SJSA1 (cell line): ENCODE measurements at regions not wholly inside any gene's neighbourhood (a gene's known extent, or its start where the extent isn't known, plus 50 kb on each side); places are given as distances from the start of the nearest gene placed in this dataset.

ENCODE experiments used
- DNase-seq, 2 experiments: peaks; one replicate each; pipeline ENCODE4 v3.0.0-alpha.2; 2015 to 2020; ENCODE audit warnings: low spot score in 2 of 2, low read depth in 1 of 2
- H3K27ac ChIP-seq: fragments of 250-450 bp; sonication (Bioruptor Pico); 2 replicates; pipeline ENCODE4 v1.5.1; 2020; ENCODE audit warnings: mild to moderate bottlenecking, moderate library complexity
- H3K27me3 ChIP-seq: fragments of 250-450 bp; sonication (Bioruptor Pico); replicated peaks from 2 replicates; pipeline ENCODE4 v1.5.1; 2020; ENCODE audit warnings: mild to moderate bottlenecking, moderate library complexity
- H3K36me3 ChIP-seq: fragments of 250-450 bp; sonication (Bioruptor Pico); 2 replicates; pipeline ENCODE4 v1.5.1; 2020; ENCODE audit warnings: mild to moderate bottlenecking
- H3K4me1 ChIP-seq: fragments of 250-450 bp; sonication (Bioruptor Pico); replicated peaks from 2 replicates; pipeline ENCODE4 v1.6.1; 2021; ENCODE audit warnings: mild to moderate bottlenecking
- H3K4me3 ChIP-seq: fragments of 250-450 bp; sonication (Bioruptor Pico); 2 replicates; pipeline ENCODE4 v1.5.1; 2020; ENCODE audit warnings: mild to moderate bottlenecking
- H3K9me3 ChIP-seq: fragments of 250-450 bp; sonication (Bioruptor Pico); replicated peaks from 2 replicates; pipeline ENCODE4 v1.5.1; 2020; ENCODE audit warnings: mild to moderate bottlenecking

DNA sequence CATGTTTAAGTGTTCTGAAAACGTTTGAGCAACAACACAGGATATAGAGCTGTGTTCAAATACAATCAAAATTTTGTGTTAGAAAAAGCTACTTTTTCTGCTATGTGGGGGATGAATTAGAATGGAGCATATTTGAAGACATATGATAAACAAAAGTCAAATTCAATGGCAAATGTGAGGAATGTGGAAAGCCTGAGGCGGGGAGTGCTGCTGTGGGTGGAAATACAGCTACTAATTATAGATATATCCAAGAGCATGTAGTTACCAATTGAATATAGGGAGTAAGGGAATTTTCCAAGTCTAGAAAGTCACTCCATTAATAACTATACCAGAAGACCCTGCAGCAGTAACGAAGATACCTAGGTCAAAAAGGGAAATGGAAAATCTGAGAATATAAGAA, 2370.4 kb upstream of the TENM3 start:
- Histone ChIP-seq H3K9me3 (0 out of 2 replicates have a peak, but pooled peaks cover 3% of the 10 kb centered on the region), H3K27ac (no peak overlapping the region), H3K27me3 (no peaks in the 10 kb centered on the region), H3K4me1 (no peaks in the 10 kb centered on the region), H3K36me3 (no peaks in the 10 kb centered on the region), H3K4me3 (no peak overlapping the region)
- no peak for DNase-seq

GRCh38 chr4:179880756-179881155, 2362.4 kb upstream of the TENM3 start:
- no peak overlapping the region for H3K27ac ChIP-seq
- no peaks in the 10 kb centered on the region for H3K36me3 ChIP-seq
- H3K9me3 ChIP-seq: no peaks in the 10 kb centered on the region
- H3K4me3 ChIP-seq: no peak overlapping the region
- H3K4me1 ChIP-seq: no peaks in the 10 kb centered on the region
- no peak for DNase-seq
- no peaks in the 10 kb centered on the region for H3K27me3 ChIP-seq

GRCh38 chr4:179894066-179894778, 2349.0 kb upstream of the TENM3 start:
- H3K4me3 ChIP-seq: no peak overlapping the region
- DNase-seq: no peak
- H3K27me3 ChIP-seq: no peaks in the 10 kb centered on the region
- no peak overlapping the region for H3K27ac ChIP-seq
- H3K4me1 ChIP-seq: no peaks in the 10 kb centered on the region
- peaks cover 4% of the 10 kb centered on the region; the same call in 1 of the 2 replicates for H3K9me3 ChIP-seq
- no peaks in the 10 kb centered on the region for H3K36me3 ChIP-seq

DNA sequence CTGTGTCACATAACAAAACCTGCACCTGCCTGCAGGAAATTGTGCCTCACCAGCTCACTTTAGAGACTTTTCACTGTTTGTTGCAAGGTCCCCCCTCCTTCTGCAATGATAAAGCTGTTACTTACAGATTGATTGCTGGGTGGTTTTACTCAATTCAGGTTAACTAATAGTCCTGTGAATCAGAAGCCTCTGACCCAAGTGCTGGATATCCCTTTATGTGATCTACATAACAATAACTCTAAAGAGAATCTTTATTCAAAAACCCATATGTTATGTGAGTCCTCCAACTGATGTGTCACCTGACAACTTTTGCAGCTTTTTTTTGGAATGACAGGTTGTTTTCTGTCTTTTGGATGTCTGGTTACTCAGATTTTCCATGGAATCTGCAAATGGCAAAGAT, 2323.6 kb upstream of the TENM3 start:
- Histone ChIP-seq H3K4me1 (no peaks in the 10 kb centered on the region), H3K4me3 (no peak overlapping the region), H3K27ac (no peak overlapping the region), H3K36me3 (no peaks in the 10 kb centered on the region), H3K9me3 (no peaks in the 10 kb centered on the region), H3K27me3 (no peaks in the 10 kb centered on the region)
- no peak for DNase-seq

DNA sequence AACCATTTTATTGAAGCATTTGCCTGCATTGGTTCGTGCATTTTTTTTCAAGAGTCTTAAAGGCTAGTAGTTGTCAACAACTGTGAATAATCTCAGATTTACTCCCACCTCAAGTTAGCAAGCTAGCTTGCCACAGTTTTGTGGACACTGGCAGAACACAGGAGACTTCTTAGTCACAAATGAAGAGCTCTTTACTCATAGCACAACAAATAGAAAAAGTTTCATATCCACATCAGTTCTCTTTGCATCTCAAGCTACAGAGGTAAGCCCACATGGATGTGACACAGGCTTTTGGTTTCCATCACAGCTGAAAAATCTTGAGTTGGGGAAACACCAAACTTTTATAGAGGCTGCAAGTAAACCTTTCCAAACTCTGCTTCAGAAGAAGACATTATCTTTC, 2315.7 kb upstream of the TENM3 start:
- no peak overlapping the region for H3K27ac ChIP-seq
- H3K9me3 ChIP-seq: no peaks in the 10 kb centered on the region; the same call in 1 of the 2 replicates
- no peak for DNase-seq
- no peak overlapping the region for H3K4me3 ChIP-seq
- H3K4me1 ChIP-seq: no peaks in the 10 kb centered on the region
- H3K27me3 ChIP-seq: no peaks in the 10 kb centered on the region
- H3K36me3 ChIP-seq: no peaks in the 10 kb centered on the region

GRCh38 chr4:179941911-179942310, 2301.3 kb upstream of the TENM3 start:
- H3K4me3 ChIP-seq: no peak overlapping the region
- 0 out of 2 replicates have a peak, but pooled peaks cover 7% of the 10 kb centered on the region for H3K9me3 ChIP-seq
- no peak for DNase-seq
- no peaks in the 10 kb centered on the region for H3K27me3 ChIP-seq
- H3K4me1 ChIP-seq: no peaks in the 10 kb centered on the region
- no peaks in the 10 kb centered on the region for H3K36me3 ChIP-seq
- H3K27ac ChIP-seq: no peak overlapping the region

GRCh38 chr4:179976777-179977176, 2266.4 kb upstream of the TENM3 start:
- no peaks in the 10 kb centered on the region for H3K36me3 ChIP-seq

GRCh38 chr4:179977378-179977777, 2265.8 kb upstream of the TENM3 start:
- Histone ChIP-seq H3K27ac (no peak overlapping the region), H3K9me3 (no peaks in the 10 kb centered on the region), H3K36me3 (no peaks in the 10 kb centered on the region), H3K27me3 (no peaks in the 10 kb centered on the region), H3K4me3 (no peak overlapping the region), H3K4me1 (no peaks in the 10 kb centered on the region)
- DNase-seq: no peak

More at GRCh38 chr4:179976777-179977176, 2266.4 kb upstream of the TENM3 start:
- no peaks in the 10 kb centered on the region for H3K9me3 ChIP-seq
- no peak overlapping the region for H3K27ac ChIP-seq
- H3K27me3 ChIP-seq: no peaks in the 10 kb centered on the region
- no peak overlapping the region for H3K4me3 ChIP-seq
- no peak for DNase-seq
- H3K4me1 ChIP-seq: no peaks in the 10 kb centered on the region

GRCh38 chr4:179981161-179981560, 2262.0 kb upstream of the TENM3 start:
- Histone ChIP-seq H3K9me3 (no peaks in the 10 kb centered on the region), H3K4me1 (no peaks in the 10 kb centered on the region)
- DNase-seq: no peak

DNA sequence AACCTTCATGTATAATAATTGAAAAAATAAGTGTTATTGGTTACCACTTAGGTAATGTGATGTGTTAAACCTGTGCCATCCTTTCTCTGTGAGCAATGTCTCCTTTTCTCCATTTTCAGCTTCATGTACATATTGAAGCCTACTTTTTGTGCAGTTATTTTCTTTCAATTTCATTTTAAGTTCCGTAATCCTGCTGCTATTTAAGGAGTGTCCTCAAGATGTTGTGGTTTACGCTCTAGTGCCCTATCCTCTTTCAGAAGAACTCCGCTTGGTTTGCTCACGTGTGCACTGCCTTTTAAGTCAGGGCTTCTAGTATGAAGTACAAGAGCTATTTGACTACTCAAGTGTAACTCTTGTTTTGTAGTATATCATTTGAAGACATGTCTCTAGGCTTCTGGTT, 2253.2 kb upstream of the TENM3 start:
- Histone ChIP-seq H3K27ac (no peak overlapping the region), H3K27me3 (no peaks in the 10 kb centered on the region)
- DNase-seq: no peak

More at GRCh38 chr4:179981161-179981560, 2262.0 kb upstream of the TENM3 start:
- Histone ChIP-seq H3K27ac (no peak overlapping the region), H3K27me3 (no peaks in the 10 kb centered on the region), H3K36me3 (no peaks in the 10 kb centered on the region), H3K4me3 (no peak overlapping the region)

DNA sequence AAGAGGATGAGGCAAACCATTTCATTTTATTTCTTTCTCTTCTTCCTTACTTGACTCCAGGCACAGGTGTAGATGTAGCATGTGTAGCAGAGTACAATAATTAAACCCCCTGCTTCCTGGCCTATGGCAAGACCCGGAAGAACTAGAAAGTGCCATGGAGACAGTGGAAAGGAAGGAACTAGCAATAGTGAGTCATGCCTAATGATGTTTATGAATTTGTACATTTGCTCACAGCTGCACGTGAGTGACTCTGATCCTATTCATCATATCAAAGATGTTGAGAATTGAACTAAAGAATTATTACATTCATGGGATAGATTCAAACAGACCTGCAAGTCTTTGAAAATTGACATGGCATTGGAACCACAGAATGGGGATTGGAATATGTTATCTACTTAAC, 2233.9 kb upstream of the TENM3 start:
- no peak for DNase-seq
- H3K4me3 ChIP-seq: no peak overlapping the region
- H3K27me3 ChIP-seq: no peaks in the 10 kb centered on the region
- H3K27ac ChIP-seq: no peak overlapping the region
- H3K36me3 ChIP-seq: no peaks in the 10 kb centered on the region
- H3K4me1 ChIP-seq: no peaks in the 10 kb centered on the region
- no peaks in the 10 kb centered on the region; the same call in 1 of the 2 replicates for H3K9me3 ChIP-seq

More for the DNA sequence above, 2253.2 kb upstream of the TENM3 start:
- H3K4me3 ChIP-seq: no peak overlapping the region
- no peaks in the 10 kb centered on the region for H3K9me3 ChIP-seq
- no peaks in the 10 kb centered on the region for H3K4me1 ChIP-seq
- no peaks in the 10 kb centered on the region for H3K36me3 ChIP-seq

- Histone ChIP-seq H3K4me1 (no peaks in the 10 kb centered on the region), H3K9me3 (no peaks in the 10 kb centered on the region), H3K27me3 (no peaks in the 10 kb centered on the region), H3K27ac (no peak overlapping the region), H3K36me3 (no peaks in the 10 kb centered on the region), H3K4me3 (no peak overlapping the region)
- no peak for DNase-seq
Observed at GRCh38 chr4:180028682-180029081, 2214.5 kb upstream of the TENM3 start.

GRCh38 chr4:180031330-180031729, 2211.9 kb upstream of the TENM3 start:
- H3K27ac ChIP-seq: no peak overlapping the region
- H3K27me3 ChIP-seq: no peaks in the 10 kb centered on the region
- no peaks in the 10 kb centered on the region for H3K4me1 ChIP-seq
- H3K9me3 ChIP-seq: no peaks in the 10 kb centered on the region
- DNase-seq: no peak
- H3K36me3 ChIP-seq: no peaks in the 10 kb centered on the region
- H3K4me3 ChIP-seq: no peak overlapping the region

- Histone ChIP-seq H3K27me3 (no peaks in the 10 kb centered on the region), H3K4me1 (no peaks in the 10 kb centered on the region), H3K9me3 (no peaks in the 10 kb centered on the region), H3K36me3 (no peaks in the 10 kb centered on the region), H3K27ac (no peak overlapping the region), H3K4me3 (no peak overlapping the region)
- DNase-seq: no peak
Observed at GRCh38 chr4:180041576-180041975, 2201.6 kb upstream of the TENM3 start.

- DNase-seq: no peak
- Histone ChIP-seq H3K4me1 (no peaks in the 10 kb centered on the region), H3K27me3 (peaks cover 9% of the 10 kb centered on the region), H3K4me3 (no peak overlapping the region), H3K27ac (no peak overlapping the region), H3K9me3 (no peaks in the 10 kb centered on the region), H3K36me3 (no peaks in the 10 kb centered on the region)
Observed at GRCh38 chr4:180052629-180053028, 2190.6 kb upstream of the TENM3 start.
